ENCODE measurements at regions not wholly inside any gene's neighbourhood (a gene's known extent, or its start where the extent isn't known, plus 50 kb on each side); places are given as distances from the start of the nearest gene placed in this dataset.

DNA sequence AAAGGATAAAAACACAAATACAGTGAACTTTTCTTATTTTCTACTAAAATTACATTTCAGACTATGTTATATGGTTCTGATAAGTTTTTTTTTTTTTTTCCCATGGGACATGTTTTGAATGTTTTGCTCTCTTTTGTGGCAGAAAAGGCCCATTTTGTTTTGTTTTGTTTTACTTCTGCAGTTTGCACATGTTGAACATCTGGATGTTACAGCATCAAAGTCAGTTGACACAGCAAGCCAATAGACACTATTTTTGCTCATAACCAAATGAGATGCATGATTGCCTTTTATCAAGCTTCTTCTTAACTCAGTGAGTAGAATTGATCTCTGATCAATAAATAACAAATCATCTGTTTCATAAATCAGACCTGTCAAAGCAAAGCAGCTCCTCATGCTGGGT, 904.2 kb downstream of the ADGRL2 start:
- Histone ChIP-seq H3K9ac (ENCODE audit: low read depth, low read length) (no peak overlapping the region), H3K9me3 (ENCODE audit: control insufficient read depth, insufficient read depth, low read length) (no peaks in the 10 kb centered on the region), H3K36me3 (ENCODE audit: insufficient read depth, low read length) (no peaks in the 10 kb centered on the region), H3K4me1 (ENCODE audit: insufficient read depth, low read length) (no peaks in the 10 kb centered on the region)

- H3K9me3 ChIP-seq (ENCODE audit: control insufficient read depth, insufficient read depth, low read length), result no peaks in the 10 kb centered on the region
Observed at GRCh38 chr1:82704393-82704792, 903.7 kb downstream of the ADGRL2 start.

GRCh38 chr1:82703951-82704350, 903.2 kb downstream of the ADGRL2 start:
- H3K36me3 ChIP-seq (ENCODE audit: insufficient read depth, low read length), result no peaks in the 10 kb centered on the region
- no peaks in the 10 kb centered on the region for H3K9me3 ChIP-seq (ENCODE audit: control insufficient read depth, insufficient read depth, low read length)
- no peaks in the 10 kb centered on the region for H3K4me1 ChIP-seq (ENCODE audit: insufficient read depth, low read length)
- H3K9ac ChIP-seq (ENCODE audit: low read depth, low read length), result no peak overlapping the region

More at GRCh38 chr1:82704393-82704792, 903.7 kb downstream of the ADGRL2 start:
- Histone ChIP-seq H3K9ac (ENCODE audit: low read depth, low read length) (no peak overlapping the region), H3K4me1 (ENCODE audit: insufficient read depth, low read length) (no peaks in the 10 kb centered on the region), H3K36me3 (ENCODE audit: insufficient read depth, low read length) (no peaks in the 10 kb centered on the region)

- no peaks in the 10 kb centered on the region for H3K36me3 ChIP-seq (ENCODE audit: insufficient read depth, low read length)
- H3K4me1 ChIP-seq (ENCODE audit: insufficient read depth, low read length), result no peaks in the 10 kb centered on the region
- no peaks in the 10 kb centered on the region for H3K9me3 ChIP-seq (ENCODE audit: control insufficient read depth, insufficient read depth, low read length)
Observed at GRCh38 chr1:82700476-82700875, 899.7 kb downstream of the ADGRL2 start.

GRCh38 chr1:82697965-82698364, 897.2 kb downstream of the ADGRL2 start:
- no peak overlapping the region for H3K9ac ChIP-seq (ENCODE audit: low read depth, low read length)
- H3K9me3 ChIP-seq (ENCODE audit: control insufficient read depth, insufficient read depth, low read length), result no peaks in the 10 kb centered on the region
- H3K36me3 ChIP-seq (ENCODE audit: insufficient read depth, low read length), result no peaks in the 10 kb centered on the region
- no peaks in the 10 kb centered on the region for H3K4me1 ChIP-seq (ENCODE audit: insufficient read depth, low read length)

More at GRCh38 chr1:82700476-82700875, 899.7 kb downstream of the ADGRL2 start:
- no peak overlapping the region for H3K9ac ChIP-seq (ENCODE audit: low read depth, low read length)

GRCh38 chr1:82695443-82695842, 894.7 kb downstream of the ADGRL2 start:
- Histone ChIP-seq H3K9me3 (ENCODE audit: control insufficient read depth, insufficient read depth, low read length) (no peaks in the 10 kb centered on the region), H3K9ac (ENCODE audit: low read depth, low read length) (no peak overlapping the region), H3K4me1 (ENCODE audit: insufficient read depth, low read length) (no peaks in the 10 kb centered on the region), H3K36me3 (ENCODE audit: insufficient read depth, low read length) (no peaks in the 10 kb centered on the region)

DNA sequence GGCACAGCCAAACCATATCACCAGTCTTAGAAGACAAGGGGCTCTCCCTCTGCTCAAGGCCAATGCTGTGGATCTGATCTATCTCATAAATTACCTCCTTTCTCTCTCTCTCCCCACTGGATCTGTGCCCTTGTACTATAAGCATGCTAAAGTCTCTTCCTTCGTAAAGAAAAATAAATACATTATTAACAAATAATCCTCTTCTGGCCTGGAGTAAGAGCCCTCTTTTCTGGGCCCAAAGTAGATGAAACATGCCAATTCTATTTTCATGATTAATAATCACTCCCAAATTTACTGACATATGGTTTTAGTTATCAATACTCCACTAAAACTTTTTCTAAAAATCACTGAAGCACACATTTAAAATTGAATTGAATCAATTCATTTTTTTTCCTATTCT, 889.7 kb downstream of the ADGRL2 start:
- H3K9me3 ChIP-seq (ENCODE audit: control insufficient read depth, insufficient read depth, low read length), result peaks cover 3% of the 10 kb centered on the region; the same call in 1 of the 2 replicates
- H3K9ac ChIP-seq (ENCODE audit: low read depth, low read length), result no peak overlapping the region
- no peaks in the 10 kb centered on the region for H3K36me3 ChIP-seq (ENCODE audit: insufficient read depth, low read length)
- H3K4me1 ChIP-seq (ENCODE audit: insufficient read depth, low read length), result no peaks in the 10 kb centered on the region

DNA sequence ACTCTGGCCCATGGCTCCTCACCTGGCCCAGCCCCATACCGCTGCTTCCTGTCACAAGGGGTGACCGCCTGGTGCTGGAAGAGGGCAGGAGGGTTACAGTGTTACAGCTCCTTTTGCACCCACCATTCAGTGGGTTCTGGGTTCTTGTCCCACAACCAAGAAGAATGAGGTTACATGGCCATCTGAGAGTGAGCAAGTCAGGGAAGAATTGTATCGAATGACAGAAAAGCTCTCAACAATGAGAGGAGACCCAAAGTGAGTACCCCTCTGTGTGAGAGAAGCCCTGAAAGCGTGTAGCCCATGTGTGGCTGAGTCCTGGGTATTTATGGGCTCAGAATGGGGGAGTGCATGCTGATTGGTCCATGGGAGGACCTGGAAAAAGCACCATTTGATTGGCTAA, 888.5 kb downstream of the ADGRL2 start:
- H3K36me3 ChIP-seq (ENCODE audit: insufficient read depth, low read length), result no peaks in the 10 kb centered on the region
- peaks cover 3% of the 10 kb centered on the region; the same call in 1 of the 2 replicates for H3K9me3 ChIP-seq (ENCODE audit: control insufficient read depth, insufficient read depth, low read length)
- H3K9ac ChIP-seq (ENCODE audit: low read depth, low read length), result no peak overlapping the region
- no peaks in the 10 kb centered on the region for H3K4me1 ChIP-seq (ENCODE audit: insufficient read depth, low read length)

GRCh38 chr1:82686774-82687173, 886.0 kb downstream of the ADGRL2 start:
- Histone ChIP-seq H3K4me1 (ENCODE audit: insufficient read depth, low read length) (no peaks in the 10 kb centered on the region), H3K9ac (ENCODE audit: low read depth, low read length) (no peak overlapping the region), H3K9me3 (ENCODE audit: control insufficient read depth, insufficient read depth, low read length) (peaks cover 3% of the 10 kb centered on the region; the same call in 1 of the 2 replicates), H3K36me3 (ENCODE audit: insufficient read depth, low read length) (no peaks in the 10 kb centered on the region)

DNA sequence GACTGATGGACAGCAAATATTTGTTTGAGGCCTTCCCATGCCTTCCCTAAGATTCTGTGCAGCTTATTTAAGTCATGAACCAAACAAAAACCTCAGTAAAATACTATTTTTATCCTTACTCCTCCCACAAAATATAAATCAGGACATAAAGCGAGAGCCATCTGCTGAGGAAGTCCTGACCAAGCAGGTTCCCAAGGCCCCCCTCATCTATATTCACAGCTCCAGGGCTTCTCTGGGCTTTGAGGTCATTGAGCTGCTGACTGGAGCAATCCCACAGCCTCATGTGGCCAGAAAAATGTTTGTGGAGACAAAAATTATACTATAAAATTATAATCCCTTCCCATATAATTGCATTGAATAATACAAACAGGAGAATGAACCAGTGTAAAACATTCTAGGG, 846.2 kb downstream of the ADGRL2 start:
- Histone ChIP-seq H3K4me1 (ENCODE audit: insufficient read depth, low read length) (peaks cover 7% of the 10 kb centered on the region; the same call in 1 of the 2 replicates), H3K9ac (ENCODE audit: low read depth, low read length) (no peak overlapping the region), H3K9me3 (ENCODE audit: control insufficient read depth, insufficient read depth, low read length) (no peaks in the 10 kb centered on the region), H3K36me3 (ENCODE audit: insufficient read depth, low read length) (no peaks in the 10 kb centered on the region)

GRCh38 chr1:82646336-82646735, 845.6 kb downstream of the ADGRL2 start:
- Histone ChIP-seq H3K9ac (ENCODE audit: low read depth, low read length) (no peak overlapping the region), H3K9me3 (ENCODE audit: control insufficient read depth, insufficient read depth, low read length) (no peaks in the 10 kb centered on the region), H3K4me1 (ENCODE audit: insufficient read depth, low read length) (peaks cover 7% of the 10 kb centered on the region; the same call in 1 of the 2 replicates), H3K36me3 (ENCODE audit: insufficient read depth, low read length) (no peaks in the 10 kb centered on the region)

GRCh38 chr1:82644186-82644915, 843.6 kb downstream of the ADGRL2 start:
- no peaks in the 10 kb centered on the region for H3K9me3 ChIP-seq (ENCODE audit: control insufficient read depth, insufficient read depth, low read length)
- peaks cover 7% of the 10 kb centered on the region; the same call in 1 of the 2 replicates for H3K4me1 ChIP-seq (ENCODE audit: insufficient read depth, low read length)
- no peaks in the 10 kb centered on the region for H3K36me3 ChIP-seq (ENCODE audit: insufficient read depth, low read length)
- H3K9ac ChIP-seq (ENCODE audit: low read depth, low read length), result no peak overlapping the region

DNA sequence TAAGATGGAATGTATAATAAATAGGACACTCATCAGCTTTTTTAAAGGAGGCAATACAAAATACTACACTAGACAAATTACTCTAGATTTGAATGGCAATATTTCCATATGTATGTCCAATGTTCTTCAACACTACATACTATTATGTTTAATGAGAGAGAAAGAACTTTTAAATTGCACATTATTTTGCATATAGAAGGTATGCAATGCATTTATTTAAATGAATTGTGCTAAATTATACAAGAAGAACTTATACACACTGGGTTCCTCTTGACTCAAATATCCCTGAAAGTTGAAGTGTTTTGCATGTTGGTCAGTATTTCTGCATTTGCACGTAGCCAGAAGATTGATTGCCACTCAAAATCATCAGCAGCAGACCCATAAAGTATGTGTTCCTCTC, 839.6 kb downstream of the ADGRL2 start:
- Histone ChIP-seq H3K4me1 (ENCODE audit: insufficient read depth, low read length) (no peaks in the 10 kb centered on the region), H3K36me3 (ENCODE audit: insufficient read depth, low read length) (no peaks in the 10 kb centered on the region), H3K9ac (ENCODE audit: low read depth, low read length) (no peak overlapping the region), H3K9me3 (ENCODE audit: control insufficient read depth, insufficient read depth, low read length) (no peaks in the 10 kb centered on the region)

DNA sequence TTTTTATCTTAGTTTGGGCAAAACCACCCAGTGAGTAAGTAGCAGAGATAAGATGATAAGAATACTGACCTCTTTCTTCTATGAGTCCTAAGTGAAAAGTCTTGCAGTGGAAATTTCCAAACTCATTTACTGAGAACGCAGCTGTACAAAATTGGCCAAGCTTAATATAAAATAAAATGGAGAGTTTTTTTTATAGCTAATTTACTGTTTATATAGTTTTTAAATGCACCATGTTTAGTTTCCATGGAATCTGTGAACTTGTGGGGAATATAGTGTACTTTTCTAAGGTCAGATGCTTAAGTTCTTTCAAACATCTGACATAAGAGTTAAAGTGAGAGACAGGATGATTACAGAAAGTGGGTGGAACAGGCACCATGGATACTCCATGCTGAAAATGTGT, 833.5 kb downstream of the ADGRL2 start:
- no peak overlapping the region for H3K9ac ChIP-seq (ENCODE audit: low read depth, low read length)
- H3K36me3 ChIP-seq (ENCODE audit: insufficient read depth, low read length), result no peaks in the 10 kb centered on the region
- H3K4me1 ChIP-seq (ENCODE audit: insufficient read depth, low read length), result peaks cover 5% of the 10 kb centered on the region; the same call in 1 of the 2 replicates
- no peaks in the 10 kb centered on the region for H3K9me3 ChIP-seq (ENCODE audit: control insufficient read depth, insufficient read depth, low read length)

DNA sequence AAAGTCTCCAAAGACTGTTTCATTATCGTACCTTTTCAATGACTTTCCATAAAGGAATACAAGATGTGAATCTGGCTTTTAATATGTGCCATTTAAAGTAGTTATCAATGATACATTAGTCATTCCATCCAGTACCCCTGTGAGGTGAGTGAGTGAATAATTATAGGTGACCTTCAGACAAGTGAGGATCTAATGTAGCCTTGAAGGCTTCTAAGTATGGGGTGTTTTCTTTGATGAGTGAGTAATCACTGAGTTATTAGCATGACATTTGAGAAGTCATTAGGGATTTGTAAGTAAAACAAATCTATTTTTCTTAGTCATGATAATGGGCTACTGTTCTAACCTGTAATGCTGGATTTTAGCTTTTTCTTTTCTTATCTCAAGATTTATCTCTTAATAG, 831.4 kb downstream of the ADGRL2 start:
- H3K9ac ChIP-seq (ENCODE audit: low read depth, low read length), result no peak overlapping the region
- peaks cover 5% of the 10 kb centered on the region; the same call in 1 of the 2 replicates for H3K4me1 ChIP-seq (ENCODE audit: insufficient read depth, low read length)
- H3K9me3 ChIP-seq (ENCODE audit: control insufficient read depth, insufficient read depth, low read length), result peaks cover 2% of the 10 kb centered on the region; the same call in 1 of the 2 replicates
- H3K36me3 ChIP-seq (ENCODE audit: insufficient read depth, low read length), result no peaks in the 10 kb centered on the region

Data from ES-I3 (cell line).